PC-3 (cell line): ENCODE measurements at regions not wholly inside any gene's neighbourhood (a gene's known extent, or its start where the extent isn't known, plus 50 kb on each side); places are given as distances from the start of the nearest gene placed in this dataset.

Experiments used
- ATAC-seq: fragments of 200-7000 bp; cut with Tn5 transposase; 2 replicates; pipeline ENCODE4 v1.9.1; 2020; ENCODE audit warnings: mild to moderate bottlenecking, moderate library complexity
- BruUV-seq: library from RNA; stranded (reverse); fragments of 400-500 nt; replicated peaks from 2 replicates; lab custom pipeline; 2021; lab: Mats Ljungman, UMichigan
- CTCF ChIA-PET: fragments of 300-600 bp; sonication (Branson Sonifier 250); formaldehyde crosslinking; loops from one replicate; lab custom pipeline; 2022; ENCODE audit warnings: antibody characterized with exemption; lab: Charles Lee
- POLR2A ChIA-PET: fragments of 300-600 bp; sonication (Branson Sonifier 250); formaldehyde crosslinking; loops from one replicate; lab custom pipeline; 2022; ENCODE audit warnings: antibody characterized with exemption; ENCODE audit not compliant: unreplicated experiment; lab: Charles Lee
- DNase-seq: peaks from one replicate; pipeline ENCODE4 v3.0.0-alpha.2; 2015
- H2AFZ ChIP-seq: fragments of 300-600 bp; sonication (generic); 2 replicates; pipeline ENCODE4 v1.6.0; 2016; ENCODE audit warnings: antibody characterized with exemption, low read length
- H3F3A ChIP-seq: fragments of 300-600 bp; sonication (generic); one replicate; pipeline ENCODE4 v1.6.0; 2017; ENCODE audit warnings: antibody characterized with exemption, low read length, control low read depth, mild to moderate bottlenecking; ENCODE audit not compliant: unreplicated experiment
- H3K27ac ChIP-seq: fragments of 300-600 bp; sonication (generic); 2 replicates; pipeline ENCODE4 v1.5.1; 2016; ENCODE audit warnings: mild to moderate bottlenecking, low read length
- H3K27me3 ChIP-seq: fragments of 300-600 bp; sonication (generic); 2 replicates; pipeline ENCODE4 v1.6.1; 2016; ENCODE audit warnings: low read length, mixed read lengths
- H3K36me3 ChIP-seq: fragments of 300-600 bp; sonication (generic); 2 replicates; pipeline ENCODE4 v1.6.1; 2016; ENCODE audit warnings: low read depth, mixed run types, low read length, mixed read lengths
- H3K4me1 ChIP-seq: fragments of 300-600 bp; sonication (generic); 2 replicates; pipeline ENCODE4 v1.5.1; 2016; ENCODE audit warnings: low read length; ENCODE audit not compliant: insufficient read depth
- H3K4me2 ChIP-seq: fragments of 300-600 bp; sonication (generic); 2 replicates; pipeline ENCODE4 v1.6.0; 2016; ENCODE audit warnings: low read length
- H3K4me3 ChIP-seq: fragments of 300-600 bp; sonication (generic); 2 replicates; pipeline ENCODE4 v1.5.1; 2016; ENCODE audit warnings: mild to moderate bottlenecking, low read length, mixed read lengths
- H3K79me2 ChIP-seq: fragments of 300-600 bp; sonication (generic); 2 replicates; pipeline ENCODE4 v1.6.1; 2017; ENCODE audit warnings: low read length, mixed read lengths
- H3K9ac ChIP-seq: fragments of 300-600 bp; sonication (generic); 2 replicates; pipeline ENCODE4 v1.6.0; 2016; ENCODE audit warnings: mild to moderate bottlenecking, low read length
- H3K9me2 ChIP-seq: fragments of 300-600 bp; sonication (generic); replicated peaks from 2 replicates; pipeline ENCODE4 v1.6.1; 2016; ENCODE audit warnings: mixed run types, low read length, mixed read lengths
- H3K9me3 ChIP-seq: fragments of 300-600 bp; sonication (generic); 2 replicates; pipeline ENCODE4 v1.6.1; 2016; ENCODE audit warnings: low read length, mixed read lengths
- H4K20me1 ChIP-seq: fragments of 300-600 bp; sonication (generic); 2 replicates; pipeline ENCODE4 v1.6.1; 2016; ENCODE audit warnings: low read length, mixed read lengths
- EZH2 ChIP-seq: fragments of 300-600 bp; sonication (generic); IDR thresholded peaks from one replicate; pipeline ENCODE4 v1.6.1; 2017; ENCODE audit warnings: antibody characterized with exemption, mild to moderate bottlenecking, low read length; ENCODE audit not compliant: unreplicated experiment
- EZH2phosphoT487 ChIP-seq: fragments of 300-600 bp; sonication (generic); IDR thresholded peaks from 2 replicates; pipeline ENCODE4 v1.6.1; 2018; ENCODE audit warnings: mild to moderate bottlenecking, antibody characterized with exemption, low read length, borderline replicate concordance
- intact Hi-C: fragments of 100-400 bp; cut with micrococcal nuclease; formaldehyde crosslinking; loops from 2 replicates; pipeline ENCODE4 v1.9.0; 2023
- TF ChIP-seq, protein P1 (sequence below): fragments of 300-600 bp; sonication (generic); conservative IDR thresholded peaks from 2 replicates; pipeline ENCODE4 v1.5.1; 2017; ENCODE audit warnings: antibody characterized with exemption, low read depth, mild to moderate bottlenecking, low read length

- CTCF ChIA-PET, result no interaction called here
- POLR2A ChIA-PET, result no interaction called here
- TF ChIP-seq, protein P1, sequence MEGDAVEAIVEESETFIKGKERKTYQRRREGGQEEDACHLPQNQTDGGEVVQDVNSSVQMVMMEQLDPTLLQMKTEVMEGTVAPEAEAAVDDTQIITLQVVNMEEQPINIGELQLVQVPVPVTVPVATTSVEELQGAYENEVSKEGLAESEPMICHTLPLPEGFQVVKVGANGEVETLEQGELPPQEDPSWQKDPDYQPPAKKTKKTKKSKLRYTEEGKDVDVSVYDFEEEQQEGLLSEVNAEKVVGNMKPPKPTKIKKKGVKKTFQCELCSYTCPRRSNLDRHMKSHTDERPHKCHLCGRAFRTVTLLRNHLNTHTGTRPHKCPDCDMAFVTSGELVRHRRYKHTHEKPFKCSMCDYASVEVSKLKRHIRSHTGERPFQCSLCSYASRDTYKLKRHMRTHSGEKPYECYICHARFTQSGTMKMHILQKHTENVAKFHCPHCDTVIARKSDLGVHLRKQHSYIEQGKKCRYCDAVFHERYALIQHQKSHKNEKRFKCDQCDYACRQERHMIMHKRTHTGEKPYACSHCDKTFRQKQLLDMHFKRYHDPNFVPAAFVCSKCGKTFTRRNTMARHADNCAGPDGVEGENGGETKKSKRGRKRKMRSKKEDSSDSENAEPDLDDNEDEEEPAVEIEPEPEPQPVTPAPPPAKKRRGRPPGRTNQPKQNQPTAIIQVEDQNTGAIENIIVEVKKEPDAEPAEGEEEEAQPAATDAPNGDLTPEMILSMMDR, result no peak
- no peak for TF ChIP-seq EZH2
- TF ChIP-seq EZH2phosphoT487, result no peak
These were observed 62.9 kb upstream of the HBS1L start for GRCh38 chr6:135117413-135117968.

GRCh38 chr6:135116571-135116970 is 61.9 kb upstream of the HBS1L start:
- ChIA-PET CTCF (no interaction called here), POLR2A (no interaction called here)
- no peak overlapping the region for H3K4me2 ChIP-seq
- DNase-seq (no peak), ATAC-seq (no peak)
- H3K9me2 ChIP-seq, result no peaks in the 10 kb centered on the region
- H3K4me1 ChIP-seq, result no peaks in the 10 kb centered on the region
- no peaks in the 10 kb centered on the region for H3K79me2 ChIP-seq
- H3F3A ChIP-seq, result no peaks in the 10 kb centered on the region
- no peak overlapping the region for H3K4me3 ChIP-seq
- no peak overlapping the region for H3K9ac ChIP-seq
- no TSS peak for BruUV-seq
- intact Hi-C loops, result no loop called here
- H2AFZ ChIP-seq, result no peak overlapping the region
- H3K9me3 ChIP-seq, result no peaks in the 10 kb centered on the region
- TF ChIP-seq EZH2phosphoT487 (no peak), EZH2 (no peak)
- TF ChIP-seq, protein P1, result no peak
- H3K27ac ChIP-seq, result no peak overlapping the region
- H4K20me1 ChIP-seq, result no peaks in the 10 kb centered on the region
- no peaks in the 10 kb centered on the region for H3K36me3 ChIP-seq
- H3K27me3 ChIP-seq, result peaks cover 15% of the 10 kb centered on the region; the same call in 1 of the 2 replicates

More at GRCh38 chr6:135117413-135117968, 62.9 kb upstream of the HBS1L start:
- Histone ChIP-seq H3K9ac (no peak overlapping the region), H3K36me3 (no peaks in the 10 kb centered on the region), H3K27ac (no peak overlapping the region), H4K20me1 (no peaks in the 10 kb centered on the region), H3K79me2 (no peaks in the 10 kb centered on the region), H3K4me1 (no peaks in the 10 kb centered on the region), H2AFZ (no peak overlapping the region), H3K4me3 (no peak overlapping the region), H3K4me2 (no peak overlapping the region), H3F3A (no peaks in the 10 kb centered on the region), H3K9me3 (no peaks in the 10 kb centered on the region), H3K27me3 (peaks cover 15% of the 10 kb centered on the region; the same call in 1 of the 2 replicates), H3K9me2 (no peaks in the 10 kb centered on the region)
- no TSS peak for BruUV-seq
- ATAC-seq (no peak), DNase-seq (no peak)
- intact Hi-C loops, result no loop called here

- no peak for DNase-seq
- Histone ChIP-seq H3K27ac (no peak overlapping the region), H3K4me2 (no peak overlapping the region), H3K9me3 (no peaks in the 10 kb centered on the region), H4K20me1 (no peaks in the 10 kb centered on the region), H3K4me3 (no peak overlapping the region), H3K4me1 (no peaks in the 10 kb centered on the region), H3K27me3 (peaks cover 20% of the 10 kb centered on the region; the same call in 1 of the 2 replicates), H3K9me2 (no peaks in the 10 kb centered on the region), H3K36me3 (no peaks in the 10 kb centered on the region), H3F3A (no peaks in the 10 kb centered on the region), H2AFZ (no peak overlapping the region), H3K9ac (no peak overlapping the region), H3K79me2 (no peaks in the 10 kb centered on the region)
- POLR2A ChIA-PET, result no interaction called here
- CTCF ChIA-PET, result no interaction called here
- intact Hi-C loops, result no loop called here
- TF ChIP-seq, protein P1, result no peak
- no peak for TF ChIP-seq EZH2phosphoT487
- no TSS peak for BruUV-seq
- no peak for ATAC-seq
These were observed 61.2 kb upstream of the HBS1L start for GRCh38 chr6:135115834-135116233.
